22Rv1 (cell line): ENCODE measurements at regions not wholly inside any gene's neighbourhood (a gene's known extent, or its start where the extent isn't known, plus 50 kb on each side); places are given as distances from the start of the nearest gene placed in this dataset.

Experiments
- CTCF ChIP-seq: fragments of 450-650 bp; IDR thresholded peaks from 2 replicates; pipeline ENCODE4 v1.5.1; 2017; ENCODE audit warnings: mild to moderate bottlenecking
- ZFX ChIP-seq: fragments of 450-650 bp; IDR thresholded peaks from 2 replicates; pipeline ENCODE4 v1.6.1; 2017; ENCODE audit warnings: antibody characterized with exemption, borderline replicate concordance

GRCh38 chr12:124196236-124196635 lies 98.7 kb upstream of the RFLNA start:
- TF ChIP-seq CTCF (no peak), ZFX (no peak)
